DMS79 treated with DMSO at 0.1 percent for 48 hours (cell line): ENCODE measurements at regions not wholly inside any gene's neighbourhood (a gene's known extent, or its start where the extent isn't known, plus 50 kb on each side); places are given as distances from the start of the nearest gene placed in this dataset.

ENCODE experiments used
- DNase-seq: peaks from one replicate; lab custom pipeline; 2025; lab: John Stamatoyannopoulos, UW

GRCh38 chr7:52481571-52481970 lies 553.9 kb upstream of the POM121L12 start:
- DNase-seq: no peak

GRCh38 chr7:52479990-52480389 lies 555.4 kb upstream of the POM121L12 start:
- DNase-seq: no peak

DNA sequence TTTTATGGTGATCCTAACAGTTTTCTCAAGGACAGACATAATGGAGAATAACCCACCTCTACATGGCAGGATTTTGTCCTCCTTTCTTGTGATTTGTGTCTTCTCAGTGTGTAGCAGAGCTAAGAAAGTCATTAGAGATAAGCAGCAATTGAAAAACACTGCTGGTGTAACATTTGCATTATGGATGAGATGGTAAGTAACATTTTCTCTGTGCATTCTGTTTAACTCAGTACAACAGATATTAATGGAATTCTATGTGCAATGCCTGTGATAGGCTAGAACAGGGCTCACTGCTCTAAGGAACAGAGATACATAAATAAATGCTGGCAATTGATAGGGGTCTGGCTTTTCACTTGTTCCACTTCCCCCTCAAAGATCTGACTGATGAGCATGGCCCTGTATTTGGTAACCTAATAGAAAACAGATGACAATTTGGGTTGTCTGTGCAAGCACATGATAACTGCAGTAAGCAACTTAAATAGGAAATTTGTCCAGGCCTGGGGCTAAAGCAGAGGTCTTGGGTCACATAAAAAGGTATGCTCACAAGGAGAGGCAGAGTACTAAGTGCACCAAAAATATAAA lies 560.3 kb upstream of the POM121L12 start:
- DNase-seq: no peak

DNA sequence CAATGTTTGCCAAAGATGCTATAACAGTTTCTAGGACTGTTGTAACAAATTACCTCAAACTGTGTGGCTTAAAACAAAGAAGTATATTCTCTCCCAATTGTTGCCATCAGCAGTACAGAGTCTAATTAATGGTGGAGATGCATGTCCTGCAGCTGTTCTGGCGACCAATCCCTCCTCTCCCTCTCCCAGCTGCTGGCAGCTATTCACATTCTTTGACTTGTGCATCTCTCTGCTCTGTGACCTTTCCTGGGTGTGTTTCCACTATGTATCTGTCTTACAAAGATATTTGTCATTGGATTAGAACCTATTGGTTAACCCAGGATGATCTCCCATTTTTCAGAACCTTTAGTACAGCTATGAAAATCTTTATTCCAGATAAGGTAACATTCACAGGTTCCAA lies 561.7 kb upstream of the POM121L12 start:
- DNase-seq: no peak

DNA sequence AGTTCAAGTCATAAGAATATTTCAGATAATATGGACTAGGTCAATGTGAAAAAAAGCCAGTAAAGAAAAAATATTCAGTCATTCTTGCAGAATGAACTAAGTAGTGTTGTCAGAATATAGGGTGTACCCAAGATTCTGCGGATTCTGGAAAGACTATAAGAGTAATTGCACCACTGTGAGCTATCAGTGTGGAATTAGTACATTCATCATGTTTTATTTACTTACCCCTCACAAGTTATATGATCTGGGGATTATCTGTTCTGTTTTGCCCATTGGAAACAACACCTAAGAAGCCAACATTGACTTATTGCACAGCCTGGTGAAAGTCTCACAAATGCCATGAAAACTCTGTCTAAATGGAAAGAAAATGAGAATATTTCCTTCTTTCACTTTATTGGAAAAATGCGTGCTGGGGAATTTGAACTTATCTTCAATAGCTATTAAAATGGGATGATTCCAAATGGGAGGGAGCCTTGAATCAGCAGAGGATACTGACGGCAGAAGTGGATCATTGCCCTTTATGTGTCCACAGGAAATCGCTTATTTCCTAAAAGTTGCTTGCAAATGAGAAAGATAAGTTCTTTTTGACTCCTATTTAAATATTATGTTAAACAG lies 563.3 kb upstream of the POM121L12 start:
- DNase-seq: no peak

DNA sequence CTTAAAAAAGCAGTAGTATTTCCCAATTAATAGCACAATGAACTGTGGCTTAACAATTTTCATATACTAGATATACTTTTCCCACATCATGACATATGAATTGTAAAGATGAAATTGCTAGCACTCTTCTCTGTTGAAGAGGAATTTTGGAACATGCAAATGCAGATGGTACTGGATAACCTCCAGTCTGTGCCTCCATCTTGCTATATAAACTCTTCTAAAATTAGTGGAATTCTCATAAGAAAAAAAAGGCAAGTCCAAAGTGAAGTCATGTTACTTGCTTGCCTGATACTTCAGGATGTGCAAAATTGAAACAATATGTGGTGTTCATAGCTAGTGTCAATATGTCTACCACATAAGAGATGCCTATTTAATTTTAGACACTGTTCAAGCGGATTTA lies 570.2 kb upstream of the POM121L12 start:
- no peak for DNase-seq

- DNase-seq: no peak
Observed at GRCh38 chr7:52463341-52463740, 572.1 kb upstream of the POM121L12 start.

GRCh38 chr7:52462474-52462873 lies 573.0 kb upstream of the POM121L12 start:
- no peak for DNase-seq

DNA sequence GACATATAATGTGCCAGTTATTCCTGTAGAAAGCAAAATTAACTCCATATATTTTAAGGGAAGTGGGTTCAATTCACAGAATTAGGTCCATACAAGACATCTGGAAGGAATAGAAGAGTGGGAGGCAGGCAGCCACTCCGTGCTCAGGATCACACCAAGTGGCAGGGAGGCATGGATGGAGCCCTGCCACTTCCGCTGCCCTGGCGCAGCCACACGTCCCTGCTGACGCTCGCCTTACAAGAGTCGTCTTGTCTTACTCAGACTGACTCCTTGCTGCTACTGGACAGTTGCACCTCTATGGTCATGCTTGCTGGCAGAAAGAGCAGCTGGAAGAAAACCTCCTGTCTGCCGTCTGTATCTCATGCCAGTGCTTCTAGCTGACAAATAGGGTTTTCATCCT lies 579.9 kb upstream of the POM121L12 start:
- no peak for DNase-seq

DNA sequence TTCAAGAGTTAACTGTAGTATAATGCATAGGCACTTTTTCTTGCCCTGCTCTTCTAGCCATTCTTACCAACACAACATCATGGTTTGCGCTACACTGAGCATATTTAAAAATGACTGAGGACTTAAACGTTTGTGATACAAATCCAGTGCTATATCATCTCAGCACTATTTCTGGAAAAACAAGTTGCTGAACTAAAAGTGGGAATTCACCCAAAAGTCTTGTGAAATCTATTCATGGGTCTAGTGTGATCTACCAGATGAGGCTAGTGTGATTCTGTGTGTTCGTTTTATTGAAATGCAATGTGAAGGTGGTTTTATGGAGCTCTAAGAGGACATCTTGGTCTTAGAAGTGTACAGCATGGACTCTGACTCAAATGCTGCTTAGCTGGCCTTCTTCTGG lies 584.6 kb upstream of the POM121L12 start:
- DNase-seq: no peak

DNA sequence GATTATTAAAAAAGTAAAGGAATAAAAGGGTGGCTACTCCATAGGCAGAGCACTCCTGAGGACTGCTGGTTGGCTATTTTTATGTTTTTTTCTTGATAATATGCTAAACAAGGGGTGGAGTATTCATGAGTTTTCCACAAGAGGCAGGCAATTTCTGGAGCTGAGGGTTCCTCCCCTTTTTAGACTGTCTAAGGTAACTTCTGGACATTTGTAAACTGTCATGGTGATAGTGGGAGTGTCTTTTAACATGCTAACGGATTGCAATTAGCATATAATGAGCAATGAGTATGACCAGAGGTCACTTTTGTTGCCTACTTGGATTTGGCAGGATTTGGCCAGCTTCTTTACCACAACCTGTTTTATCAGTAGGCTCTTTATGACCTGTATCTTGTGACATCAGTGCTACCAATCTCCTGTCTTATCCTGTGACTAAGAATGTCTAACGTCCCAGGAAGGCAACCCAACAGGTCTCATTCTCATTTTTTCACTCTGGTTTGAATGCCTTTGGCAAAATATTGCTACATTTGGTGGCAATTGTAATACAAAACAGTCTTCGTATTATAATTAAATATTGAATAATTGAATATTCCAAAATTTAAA lies 587.8 kb upstream of the POM121L12 start:
- no peak for DNase-seq

DNA sequence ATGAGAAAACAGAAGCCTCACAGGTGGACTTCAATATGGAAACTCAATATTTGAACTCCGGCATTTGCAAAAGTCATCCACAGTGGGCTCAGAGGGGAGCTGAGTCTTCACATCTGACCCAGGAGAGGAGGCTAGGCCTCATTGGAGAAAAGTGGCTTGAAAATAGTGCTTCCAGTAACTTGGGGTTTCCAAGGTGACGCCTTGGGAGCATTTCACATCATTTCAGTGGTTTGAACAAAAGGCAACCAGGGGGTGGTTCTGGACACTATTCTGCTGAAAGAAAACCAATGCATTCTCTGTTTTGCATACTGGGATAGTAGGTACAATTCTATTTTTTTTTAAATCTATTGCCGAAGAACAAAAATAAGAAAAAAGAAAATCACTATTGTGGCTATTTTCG lies 599.2 kb upstream of the POM121L12 start:
- DNase-seq: no peak

- no peak for DNase-seq
Observed at GRCh38 chr7:52431082-52431815, 604.2 kb upstream of the POM121L12 start.

- no peak for DNase-seq
Observed at GRCh38 chr7:52423251-52423650, 612.2 kb upstream of the POM121L12 start.

DNA sequence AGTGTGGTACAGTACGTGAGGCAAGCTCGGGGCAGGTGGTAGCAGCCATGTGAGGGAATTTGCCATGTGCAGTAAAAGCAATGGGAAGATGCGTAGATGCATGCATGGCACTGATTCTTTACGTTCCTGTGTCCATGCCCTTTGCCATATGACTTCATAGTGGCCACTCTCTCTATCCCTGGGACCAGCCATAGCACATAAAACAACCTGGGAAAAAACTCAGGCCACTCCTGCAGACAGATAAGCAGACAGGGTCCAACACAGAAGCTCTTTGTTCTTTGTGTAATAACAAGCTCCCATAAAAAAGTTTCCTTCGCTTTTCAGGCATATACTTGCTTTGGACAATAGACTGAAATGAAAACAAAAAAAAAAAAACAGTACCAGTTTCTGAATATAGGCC lies 622.4 kb upstream of the POM121L12 start:
- DNase-seq: no peak

- no peak for DNase-seq
Observed at GRCh38 chr7:52410032-52410431, 625.4 kb upstream of the POM121L12 start.

- no peak for DNase-seq
Observed at GRCh38 chr7:52406808-52407207, 628.6 kb upstream of the POM121L12 start.

DNA sequence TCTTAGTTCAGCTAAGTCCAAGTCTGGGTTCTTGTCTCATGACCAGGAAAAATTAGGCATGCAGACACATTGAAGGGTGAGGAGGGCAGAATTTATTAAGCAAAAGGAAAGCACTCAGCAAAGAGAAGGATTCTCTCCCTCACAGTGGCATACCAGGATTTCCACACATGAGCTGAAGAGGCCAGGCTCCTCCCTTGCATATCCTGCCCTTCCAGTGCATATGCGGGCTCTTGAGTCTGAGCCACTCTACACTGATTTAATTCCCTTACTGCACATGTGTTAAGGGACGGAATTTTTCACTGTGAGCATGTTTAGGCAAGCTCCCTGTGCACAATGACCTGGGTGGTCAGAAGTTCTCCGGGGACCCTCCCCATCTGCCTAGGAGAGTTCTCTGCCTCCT lies 652.7 kb upstream of the POM121L12 start:
- DNase-seq: no peak

GRCh38 chr7:52369922-52370321 lies 665.5 kb upstream of the POM121L12 start:
- DNase-seq: no peak

DNA sequence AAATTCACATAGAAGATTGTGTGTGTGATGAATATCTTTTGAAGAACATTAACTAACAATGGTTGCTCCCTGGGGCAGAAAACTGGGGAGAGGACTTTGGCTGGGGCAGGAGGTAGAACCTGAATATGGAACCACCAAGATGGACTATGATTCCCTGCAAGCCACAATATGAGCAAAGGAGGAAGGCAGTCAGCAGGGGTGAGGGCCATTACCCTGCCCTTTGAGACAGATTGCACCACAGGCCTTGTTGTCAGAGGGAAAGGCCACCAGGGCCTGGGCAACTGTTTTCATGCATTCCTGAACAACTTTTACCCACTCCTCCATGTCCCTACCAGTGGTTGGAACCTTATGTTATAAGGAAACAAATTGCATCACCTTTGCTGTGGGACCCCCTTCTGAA lies 670.1 kb upstream of the POM121L12 start:
- no peak for DNase-seq

- no peak for DNase-seq
Observed at GRCh38 chr7:52362521-52362920, 672.9 kb upstream of the POM121L12 start.

DNA sequence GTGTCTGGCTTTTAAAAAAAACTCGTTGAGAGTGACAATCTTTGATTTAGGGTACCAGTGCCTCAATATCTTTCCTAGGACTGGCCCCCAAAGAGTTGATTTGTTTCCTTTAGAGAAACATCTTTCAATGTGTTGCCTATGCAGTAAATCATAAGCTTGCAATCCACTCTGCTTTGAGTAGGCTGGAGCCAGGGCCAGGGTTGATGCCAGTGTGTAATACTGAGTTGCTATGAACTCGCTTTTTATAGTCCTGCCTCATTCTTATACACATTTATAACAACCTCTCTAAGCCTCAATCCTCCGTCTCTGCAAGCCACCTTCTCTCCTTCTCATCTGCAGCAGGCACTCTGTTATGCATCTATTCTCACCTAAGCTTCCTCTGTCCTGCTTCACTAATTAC lies 674.9 kb upstream of the POM121L12 start:
- DNase-seq: no peak

- no peak for DNase-seq
Observed at GRCh38 chr7:52355053-52355452, 680.4 kb upstream of the POM121L12 start.
